Posterior cingulate gyrus (tissue), 11 donors: ENCODE measurements at regions not wholly inside any gene's neighbourhood (a gene's known extent, or its start where the extent isn't known, plus 50 kb on each side); places are given as distances from the start of the nearest gene placed in this dataset.
"Not testable (repeated sequence)": the region's sequence is repeated elsewhere in the genome, so short reads cannot be mapped to it uniquely, and the experiment has no call there.

Source experiments
- DNase-seq, 10 donors: peaks; one replicate each; pipeline versions ENCODE4 v3.0.0 to v3.0.0-alpha.2; 2020 to 2021; ENCODE audit warnings: mixed read lengths in 3 of 10
- intact Hi-C: fragments of 100-400 bp; cut with DNase I; formaldehyde crosslinking; loops from one replicate; pipeline ENCODE4 v1.15.1; 2023

DNA sequence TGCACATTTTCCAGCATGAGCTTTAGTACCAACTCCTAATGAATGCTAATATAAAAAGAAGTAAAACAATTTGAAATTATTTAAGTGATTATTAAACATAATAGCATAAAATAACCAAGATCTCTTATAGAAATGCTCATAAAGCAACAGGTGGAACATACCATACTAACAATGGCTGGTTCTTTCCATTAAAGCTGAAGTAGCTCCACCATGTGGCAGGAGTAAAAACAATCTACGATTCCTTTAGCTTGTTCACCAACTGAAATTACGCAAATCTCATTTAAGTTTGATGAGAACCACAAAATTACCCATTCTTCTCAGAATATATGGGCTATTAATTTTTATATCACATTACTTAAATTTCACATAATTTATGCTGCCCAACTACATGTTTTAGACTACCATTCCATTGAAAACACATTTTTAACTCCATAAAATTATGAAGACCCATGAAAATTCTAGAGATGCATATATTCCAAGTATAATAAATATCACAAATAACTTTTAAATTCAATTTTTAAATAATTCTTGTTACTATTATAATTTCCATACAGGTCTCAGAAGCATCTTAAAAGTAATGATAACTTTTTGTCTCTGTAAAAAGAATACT is 213.6 kb downstream of the DAD1 start:
- no peak for DNase-seq

DNA sequence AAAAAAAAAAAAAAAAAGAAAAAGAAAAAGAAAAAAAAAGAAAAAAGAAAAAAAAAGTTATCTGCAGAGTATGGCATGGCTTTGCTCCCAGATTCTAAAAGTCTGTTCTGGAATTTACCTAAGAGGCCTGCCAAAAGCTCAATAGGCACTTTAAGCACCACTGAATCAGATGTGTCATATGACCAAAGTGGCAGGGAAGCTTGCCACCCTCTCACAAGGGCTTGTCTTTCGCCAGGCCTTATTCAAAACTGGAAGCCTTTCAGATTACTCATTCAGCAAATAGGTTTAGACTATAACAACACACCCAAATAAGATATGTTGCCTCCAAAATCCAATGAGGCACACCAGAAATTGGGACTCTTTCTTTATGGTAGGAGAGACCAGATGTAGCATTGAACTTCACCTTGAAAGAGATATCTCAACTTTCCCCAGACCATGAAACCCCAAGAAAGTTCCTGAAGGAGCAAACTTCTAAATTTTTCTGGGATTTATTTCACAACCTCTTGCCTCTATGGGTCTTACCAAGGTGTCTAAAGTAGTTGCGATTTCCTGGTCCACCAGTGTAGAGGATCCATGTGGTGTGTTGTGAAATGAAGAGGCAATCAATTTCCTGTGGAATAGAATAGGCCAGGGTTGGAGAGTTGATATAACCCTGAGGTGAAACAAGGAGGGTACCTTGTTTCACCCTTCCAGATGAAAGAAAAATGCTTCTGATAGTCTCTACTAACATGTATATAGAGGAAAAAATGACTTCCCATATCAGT is 218.8 kb downstream of the DAD1 start:
- intact Hi-C loops, result no loop called here
- peak in 1 of 10 donors; percentile 21 for DNase-seq

More for the DNA sequence above, 213.6 kb downstream of the DAD1 start:
- intact Hi-C loops, result loop anchor here (2.0 kb wide), 1 partner anchor 57 kb away; no protein-coding TSS in a partner anchor

DNA sequence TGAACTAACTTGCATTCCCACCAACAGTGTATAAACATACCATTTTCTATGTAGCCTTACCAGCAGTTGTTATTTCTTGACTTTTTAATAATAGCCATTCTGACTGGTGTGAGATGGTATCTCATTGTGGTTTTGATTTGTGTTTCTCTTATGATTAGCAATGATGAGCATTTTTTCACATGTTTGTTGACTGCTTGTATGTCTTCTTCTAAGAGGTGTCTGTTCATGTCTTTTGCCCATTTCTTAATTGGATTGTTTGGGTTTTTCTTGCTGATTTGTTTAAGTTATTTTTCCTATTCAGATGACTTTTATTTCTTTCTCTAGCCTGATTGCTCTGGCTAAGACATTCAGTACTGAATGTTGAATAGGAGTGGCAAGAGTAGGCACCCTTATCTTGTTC is 230.3 kb downstream of the DAD1 start:
- intact Hi-C loops, result no loop called here
- no peak for DNase-seq

DNA sequence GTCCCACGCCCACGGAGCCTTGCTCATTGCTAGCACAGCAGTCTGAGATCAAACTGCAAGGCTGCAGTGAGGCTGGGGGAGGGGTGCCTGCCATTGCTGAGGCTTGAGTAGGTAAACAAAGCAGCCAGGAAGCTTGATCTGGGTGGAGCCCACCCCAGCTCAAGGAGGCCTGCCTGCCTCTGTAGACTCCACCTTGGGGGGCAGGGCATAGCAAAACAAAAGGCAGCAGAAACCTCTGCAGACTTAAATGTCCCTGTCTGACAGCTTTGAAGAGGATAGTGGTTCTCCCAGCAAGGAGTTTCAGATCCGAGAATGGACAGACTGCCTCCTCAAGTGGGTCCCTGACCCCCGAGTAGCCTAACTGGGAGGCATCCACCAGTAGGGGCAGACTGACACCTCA is 239.7 kb downstream of the DAD1 start:
- intact Hi-C loops, result not testable (repeated sequence)
- peak in 2 of 10 donors; percentile 40 to 67 for DNase-seq

DNA sequence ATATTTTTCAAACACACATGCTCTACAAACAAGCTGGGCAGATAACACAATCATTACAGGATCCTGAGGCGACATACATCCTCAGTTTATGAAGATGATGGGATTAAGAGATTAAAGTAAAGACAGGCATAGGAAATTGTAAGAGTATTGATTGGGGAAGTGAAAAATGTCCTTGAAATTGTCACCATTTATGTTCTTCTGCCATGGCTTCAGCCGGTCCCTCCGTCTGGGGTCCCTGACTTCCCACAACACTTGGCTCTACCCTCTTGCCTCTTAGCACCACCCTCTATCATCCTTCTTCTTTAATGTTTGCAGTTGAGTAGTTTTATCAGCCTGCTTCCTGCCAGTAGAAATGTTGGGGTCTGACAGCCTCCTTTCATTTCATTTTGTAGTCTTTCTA is 244.4 kb downstream of the DAD1 start:
- DNase-seq, result no peak
- intact Hi-C loops, result no loop called here

DNA sequence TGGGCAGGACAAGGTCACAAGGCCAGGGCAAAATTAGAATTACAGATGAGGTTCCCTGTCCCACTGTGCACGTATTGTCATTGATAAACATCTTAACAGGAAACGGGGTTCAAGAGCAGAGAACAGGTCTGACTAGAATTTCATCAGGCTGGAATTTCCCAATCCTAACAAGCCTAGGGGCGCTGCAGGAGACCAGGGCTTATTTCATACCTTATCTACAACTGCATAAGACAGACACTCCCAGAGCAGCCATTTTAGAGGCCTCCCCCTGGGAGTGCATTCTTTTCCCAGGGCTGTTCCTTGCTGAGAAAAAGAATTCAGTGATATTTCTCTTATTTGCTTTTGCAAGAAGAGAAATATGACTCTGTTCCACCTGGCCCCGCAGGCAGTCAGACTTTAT is 244.8 kb downstream of the DAD1 start:
- DNase-seq, intact Hi-C loops: not testable (repeated sequence)

GRCh38 chr14:22341049-22341448 is 248.0 kb downstream of the DAD1 start:
- no peak for DNase-seq
- intact Hi-C loops, result no loop called here

- DNase-seq, result peak in 8 of 10 donors; percentile 18 to 86 (median 45)
These were observed 249.9 kb downstream of the DAD1 start for GRCh38 chr14:22338917-22339715.

GRCh38 chr14:22338381-22338780 is 250.6 kb downstream of the DAD1 start:
- no peak for DNase-seq

More at GRCh38 chr14:22338917-22339715, 249.9 kb downstream of the DAD1 start:
- intact Hi-C loops, result no loop called here

GRCh38 chr14:22337938-22338337 is 251.1 kb downstream of the DAD1 start:
- intact Hi-C loops, result no loop called here
- DNase-seq, result no peak

More at GRCh38 chr14:22338381-22338780, 250.6 kb downstream of the DAD1 start:
- intact Hi-C loops, result no loop called here

DNA sequence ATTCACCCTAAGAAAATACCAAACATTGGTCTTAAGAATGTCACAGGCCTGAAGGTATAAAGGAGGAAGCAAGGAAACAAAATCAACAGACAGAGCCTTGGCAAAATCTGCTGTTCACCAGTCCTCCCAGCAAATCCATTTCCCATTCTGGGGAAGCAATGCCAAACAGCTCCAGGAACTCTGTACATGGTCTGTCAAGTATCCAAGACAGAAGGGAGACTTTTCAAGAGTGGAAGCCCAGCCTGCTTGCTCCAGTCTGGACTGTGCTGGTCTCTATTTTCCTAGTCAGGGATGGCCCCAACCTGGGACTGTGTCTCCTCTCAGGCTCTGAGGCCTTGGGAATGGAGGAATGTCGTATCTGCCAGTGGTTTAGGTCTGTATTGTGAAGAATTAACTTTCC is 251.5 kb downstream of the DAD1 start:
- no peak for DNase-seq

GRCh38 chr14:22336031-22336430 is 253.0 kb downstream of the DAD1 start:
- intact Hi-C loops, result no loop called here

More for the DNA sequence above, 251.5 kb downstream of the DAD1 start:
- intact Hi-C loops, result no loop called here

GRCh38 chr14:22334627-22335026 is 254.4 kb downstream of the DAD1 start:
- DNase-seq, result no peak
- intact Hi-C loops, result no loop called here

More at GRCh38 chr14:22336031-22336430, 253.0 kb downstream of the DAD1 start:
- no peak for DNase-seq

- intact Hi-C loops, result no loop called here
- no peak for DNase-seq
These were observed 254.8 kb downstream of the DAD1 start for GRCh38 chr14:22334275-22334577.

DNA sequence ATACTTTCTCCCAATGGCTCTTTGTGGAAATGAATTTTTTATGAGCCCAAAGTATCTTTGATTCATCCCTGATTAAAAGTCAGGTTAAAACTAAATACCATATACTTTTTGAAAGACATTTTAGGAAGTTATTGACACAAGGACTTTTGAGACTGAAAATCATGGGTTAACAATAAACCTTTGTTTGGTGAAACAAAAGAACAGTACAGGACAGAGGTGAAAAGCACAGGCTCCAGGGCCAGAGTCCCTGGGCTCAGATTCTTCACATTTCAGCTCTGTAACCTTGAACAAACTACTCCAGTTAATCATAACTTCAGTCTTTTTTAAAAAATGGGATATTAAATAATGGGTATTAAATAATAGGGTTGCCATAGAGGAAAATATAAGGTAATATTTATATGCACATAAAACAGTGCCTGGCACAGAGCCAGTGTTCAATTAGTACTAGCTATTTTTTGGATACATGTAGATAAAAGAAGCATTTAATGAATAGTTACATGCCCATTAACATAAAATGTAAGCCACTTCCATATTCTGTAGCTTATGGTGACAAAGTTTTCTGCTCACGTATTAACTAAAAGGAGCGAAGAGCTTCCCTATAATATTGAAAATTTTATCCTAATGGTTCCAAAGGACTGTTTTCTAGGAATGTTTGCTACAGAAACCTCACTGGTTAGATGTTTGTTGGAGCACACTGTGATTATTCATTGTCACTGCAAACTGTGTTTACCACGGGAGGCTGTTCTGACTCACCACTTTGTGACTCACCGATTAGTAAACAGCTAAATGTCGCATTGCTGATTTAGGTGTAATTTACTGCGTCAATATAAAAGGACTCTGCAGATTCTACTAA is 255.4 kb downstream of the DAD1 start:
- DNase-seq, result no peak
- intact Hi-C loops, result no loop called here

GRCh38 chr14:22332686-22333421 is 256.2 kb downstream of the DAD1 start:
- intact Hi-C loops, result no loop called here
- DNase-seq, result no peak

GRCh38 chr14:22329371-22329770 is 259.7 kb downstream of the DAD1 start:
- intact Hi-C loops, result no loop called here
- no peak for DNase-seq

DNA sequence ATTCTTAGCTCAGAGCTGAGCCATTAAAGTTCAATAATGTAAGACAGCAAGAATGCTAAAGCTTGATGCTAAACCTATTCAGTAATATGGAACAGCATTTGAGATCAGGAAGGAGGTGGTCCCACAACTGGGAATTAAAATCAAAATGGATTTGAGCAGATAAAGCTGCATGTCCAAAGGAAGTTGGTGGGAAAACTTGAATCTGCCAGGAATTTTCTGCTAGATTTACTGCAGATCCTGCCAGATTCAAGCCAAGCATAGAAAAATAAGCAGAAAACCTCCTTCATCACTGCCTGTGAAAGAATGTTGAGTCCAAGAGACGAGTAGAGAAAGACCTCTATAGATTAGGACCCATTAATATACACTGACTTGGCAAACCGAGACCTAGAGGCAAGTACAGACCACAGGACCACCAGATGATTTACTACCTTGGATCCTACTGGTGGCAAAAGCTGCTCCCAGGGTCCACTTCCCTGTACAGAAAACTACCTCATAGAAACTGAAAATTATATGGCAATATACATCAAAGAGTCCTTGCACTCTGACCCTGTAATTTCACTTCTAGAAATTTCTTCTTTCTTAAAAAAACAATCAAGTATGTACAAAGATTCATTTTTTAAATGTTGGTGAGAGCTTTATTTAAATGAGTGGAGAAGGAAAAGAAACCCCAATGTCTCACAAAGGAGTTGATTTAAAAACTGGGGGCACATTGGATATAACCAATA is 263.2 kb downstream of the DAD1 start:
- intact Hi-C loops, result no loop called here
- DNase-seq, result no peak

DNA sequence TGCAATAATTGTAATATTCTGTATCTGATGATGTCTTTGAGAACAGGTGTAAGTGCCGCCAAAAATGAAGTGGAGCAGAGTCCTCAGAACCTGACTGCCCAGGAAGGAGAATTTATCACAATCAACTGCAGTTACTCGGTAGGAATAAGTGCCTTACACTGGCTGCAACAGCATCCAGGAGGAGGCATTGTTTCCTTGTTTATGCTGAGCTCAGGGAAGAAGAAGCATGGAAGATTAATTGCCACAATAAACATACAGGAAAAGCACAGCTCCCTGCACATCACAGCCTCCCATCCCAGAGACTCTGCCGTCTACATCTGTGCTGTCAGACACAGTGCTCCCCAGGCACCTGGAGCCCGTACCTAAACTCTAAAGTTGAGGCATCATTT is 268.7 kb downstream of the DAD1 start:
- intact Hi-C loops, result no loop called here
- no peak for DNase-seq
